ENCODE measurements at regions not wholly inside any gene's neighbourhood (a gene's known extent, or its start where the extent isn't known, plus 50 kb on each side); places are given as distances from the start of the nearest gene placed in this dataset.

- TF ChIP-seq CTCF (IDR thresholded peaks at IDR 0.05; ENCODE audit: poor library complexity, severe bottlenecking), result no peak
- TF ChIP-seq EZH2 (IDR thresholded peaks at IDR 0.05; ENCODE audit: borderline replicate concordance, insufficient read depth, low read length, poor library complexity, severe bottlenecking), result no peak
Observed at GRCh38 chr7:41313171-41313570, 389.7 kb downstream of the INHBA start.

Data from neural cell (in vitro differentiated cells).